Stimulated activated naive CD4-positive, alpha-beta T cell (primary cell): ENCODE measurements at regions not wholly inside any gene's neighbourhood (a gene's known extent, or its start where the extent isn't known, plus 50 kb on each side); places are given as distances from the start of the nearest gene placed in this dataset.

ENCODE experiments used
- DNase-seq, 6 experiments: peaks; one replicate each; lab custom pipeline; 2025; lab: John Stamatoyannopoulos, UW

DNA sequence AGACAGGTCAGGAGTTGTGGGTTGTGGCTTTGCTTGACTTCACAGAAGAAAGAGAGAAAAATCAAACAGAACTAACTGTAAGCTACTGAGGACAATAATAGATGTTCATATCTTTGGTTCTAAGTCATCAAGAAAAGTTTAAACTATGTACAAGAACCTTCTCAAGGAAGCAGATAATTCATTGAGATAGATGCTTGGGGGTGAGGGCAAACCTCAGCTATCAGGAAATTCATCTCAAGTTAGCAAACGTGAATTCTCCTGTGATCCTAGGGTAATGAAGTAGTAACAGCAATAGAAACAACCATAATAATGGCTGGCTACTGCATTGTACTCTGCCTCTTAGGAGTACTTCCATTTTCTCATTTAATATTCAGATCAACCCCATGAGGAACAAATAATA lies 506.2 kb downstream of the PLPP3 start:
- DNase-seq: no peak

DNA sequence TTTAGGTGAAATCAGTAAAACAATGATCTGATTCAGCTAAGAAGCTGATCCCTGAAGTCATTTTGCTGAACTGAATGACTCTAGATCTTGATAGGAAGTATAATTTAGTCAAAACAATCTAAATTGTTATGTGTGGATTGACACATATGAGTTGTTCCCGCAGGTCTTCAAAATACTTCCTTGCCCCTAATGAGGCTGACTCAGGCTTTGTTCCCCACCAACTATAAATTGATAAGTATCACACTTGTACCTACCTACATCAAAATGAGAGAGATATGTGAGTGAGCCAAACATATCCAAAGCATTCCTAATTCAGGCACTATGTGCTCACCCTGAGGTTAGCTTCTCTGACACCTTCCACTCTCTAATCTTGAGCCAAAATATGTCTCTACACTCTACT lies 507.1 kb downstream of the PLPP3 start:
- no peak for DNase-seq

DNA sequence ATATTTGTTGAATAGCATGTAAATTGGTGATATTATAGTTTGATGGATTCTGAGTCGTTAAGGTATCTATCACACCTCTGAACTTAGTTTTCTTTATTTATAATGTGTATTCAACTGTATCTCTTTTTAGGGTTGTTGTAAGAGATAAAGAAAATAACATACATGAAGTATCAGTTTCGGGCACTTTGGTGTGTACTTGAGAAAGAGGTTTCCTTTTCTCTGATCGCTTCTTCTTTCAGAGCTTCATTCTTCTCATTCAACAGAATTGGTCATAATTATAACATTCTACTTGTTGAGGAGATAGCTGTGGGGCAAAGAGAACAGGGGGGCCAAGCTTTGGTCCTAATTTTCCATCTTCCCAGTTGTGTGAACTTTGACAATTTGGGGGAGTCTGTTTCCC lies 508.0 kb downstream of the PLPP3 start:
- no peak for DNase-seq

DNA sequence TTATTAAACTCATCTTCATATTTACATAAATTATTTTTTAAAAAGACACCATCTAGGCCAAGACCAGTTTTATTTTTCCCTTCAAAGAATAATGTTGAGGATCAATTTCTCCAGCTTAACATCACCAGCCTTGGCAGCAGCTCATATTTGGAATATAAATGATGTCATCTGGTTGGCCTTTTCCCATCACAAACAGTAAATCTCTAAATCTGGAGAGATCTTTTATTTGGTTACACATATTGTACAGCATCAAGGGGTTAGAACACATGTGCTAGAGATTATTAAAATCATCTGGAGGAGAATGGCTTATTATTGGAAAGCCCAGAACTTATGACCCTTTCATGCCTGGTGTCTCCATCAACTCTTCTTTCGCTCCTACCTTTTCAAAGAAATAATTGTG lies 508.8 kb downstream of the PLPP3 start:
- no peak for DNase-seq

DNA sequence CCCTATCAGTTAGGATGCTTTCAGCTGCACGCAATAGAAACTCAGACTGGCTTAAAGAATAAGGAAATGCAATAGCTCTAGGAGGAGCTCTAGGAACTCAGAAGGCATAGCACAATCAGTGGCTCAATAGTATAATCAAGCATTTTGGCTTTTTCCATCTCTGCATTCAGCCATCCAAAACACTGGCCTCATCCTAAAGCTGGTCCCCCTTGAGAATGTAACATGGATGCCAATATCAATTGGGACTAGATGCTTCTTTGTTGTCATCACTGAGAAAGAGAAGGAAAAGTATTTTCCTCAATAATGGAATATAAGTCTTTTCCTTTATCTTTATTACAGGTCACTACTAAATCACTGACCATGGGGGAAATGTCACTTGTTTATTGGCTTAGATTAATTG lies 509.5 kb downstream of the PLPP3 start:
- no peak for DNase-seq

DNA sequence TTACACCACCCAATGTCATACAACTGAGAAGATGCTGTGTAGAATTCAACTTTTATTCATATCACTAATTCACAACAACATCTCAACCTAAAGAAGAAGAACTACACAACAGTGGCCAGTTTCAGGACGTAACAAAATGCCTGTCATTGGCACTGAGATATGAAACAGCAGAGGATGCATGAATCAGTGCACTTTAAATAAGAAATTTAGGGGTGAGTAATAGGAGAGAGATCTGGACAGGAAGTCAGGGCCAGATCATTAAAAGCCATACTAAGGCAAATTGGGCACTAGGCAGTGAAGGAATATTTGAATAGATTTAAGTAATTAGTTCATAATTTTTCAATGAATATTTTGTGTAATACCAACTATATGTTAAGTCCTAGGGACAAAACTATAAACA lies 510.5 kb downstream of the PLPP3 start:
- DNase-seq: no peak

DNA sequence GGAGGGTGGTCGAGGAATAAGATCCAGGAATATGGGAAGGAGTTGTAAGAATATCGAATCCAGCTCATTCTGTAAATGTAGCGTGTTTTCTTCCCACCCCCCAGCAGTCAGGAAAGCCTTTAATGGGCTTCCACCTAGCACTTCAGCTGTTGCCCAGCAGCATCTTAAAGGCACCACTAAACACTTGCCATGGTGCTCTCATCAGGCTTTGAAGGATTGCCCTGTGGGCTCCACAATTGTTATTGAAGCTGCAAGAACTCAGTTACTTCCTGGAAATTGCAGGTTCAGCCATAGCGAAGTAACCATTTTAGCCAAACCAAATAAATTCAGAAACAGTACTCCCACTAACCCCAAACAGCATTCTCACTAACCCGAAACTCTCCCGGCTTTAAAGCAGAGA lies 511.2 kb downstream of the PLPP3 start:
- DNase-seq: no peak

DNA sequence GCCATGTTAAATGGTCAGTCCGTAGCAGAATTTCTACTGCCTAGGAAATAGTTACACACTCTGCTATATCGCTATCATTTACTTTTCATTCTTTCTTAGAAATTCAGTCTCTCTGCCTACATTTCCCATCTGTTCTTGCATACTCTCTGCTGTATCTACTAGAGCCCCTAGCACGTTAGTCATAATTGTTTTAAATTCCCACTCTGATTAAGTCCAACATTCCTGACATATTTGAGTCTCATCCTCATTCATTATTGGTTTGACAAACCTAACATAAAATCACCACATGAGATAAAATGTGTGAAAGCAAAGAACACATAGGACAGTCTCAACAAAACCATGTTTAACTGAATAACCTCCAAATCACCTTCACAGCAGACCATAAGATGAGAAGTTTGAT lies 513.6 kb downstream of the PLPP3 start:
- no peak for DNase-seq

DNA sequence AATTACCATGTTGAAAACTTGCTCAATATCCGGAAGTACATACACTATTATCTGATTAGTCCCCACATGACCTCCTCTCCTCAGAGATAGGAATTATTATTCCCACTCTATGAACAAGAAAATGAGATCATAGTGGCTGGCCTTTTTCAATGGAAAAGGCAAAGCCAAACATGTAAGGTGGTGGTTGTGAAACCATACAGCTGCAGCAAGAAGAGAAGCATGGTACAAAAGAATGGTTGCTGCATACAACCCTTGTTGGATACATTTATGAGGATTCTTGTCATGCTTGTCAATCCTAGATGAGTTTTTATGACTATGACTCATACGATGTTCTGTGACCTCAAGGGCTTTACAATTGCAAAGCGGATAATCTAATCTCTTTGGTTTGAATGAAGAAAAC lies 514.7 kb downstream of the PLPP3 start:
- DNase-seq: no peak

DNA sequence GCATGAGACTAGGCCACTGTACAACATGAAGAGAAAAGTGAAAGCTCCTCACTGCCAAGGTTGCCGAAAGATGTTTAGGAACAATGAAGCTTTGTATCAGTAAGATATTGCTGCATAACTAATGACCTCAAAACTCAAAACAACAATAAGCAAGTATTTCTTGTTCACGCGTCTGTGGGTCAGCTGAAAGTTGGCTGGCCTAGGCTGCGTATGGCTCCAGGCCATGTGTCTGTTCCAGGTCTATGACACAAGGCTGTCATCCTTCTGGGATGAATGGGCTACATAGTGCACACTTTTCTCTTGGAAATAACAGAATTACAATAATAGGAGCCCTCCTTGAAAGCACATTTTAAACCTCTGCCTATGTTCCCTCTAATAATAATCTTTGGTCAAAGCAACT lies 515.9 kb downstream of the PLPP3 start:
- no peak for DNase-seq

DNA sequence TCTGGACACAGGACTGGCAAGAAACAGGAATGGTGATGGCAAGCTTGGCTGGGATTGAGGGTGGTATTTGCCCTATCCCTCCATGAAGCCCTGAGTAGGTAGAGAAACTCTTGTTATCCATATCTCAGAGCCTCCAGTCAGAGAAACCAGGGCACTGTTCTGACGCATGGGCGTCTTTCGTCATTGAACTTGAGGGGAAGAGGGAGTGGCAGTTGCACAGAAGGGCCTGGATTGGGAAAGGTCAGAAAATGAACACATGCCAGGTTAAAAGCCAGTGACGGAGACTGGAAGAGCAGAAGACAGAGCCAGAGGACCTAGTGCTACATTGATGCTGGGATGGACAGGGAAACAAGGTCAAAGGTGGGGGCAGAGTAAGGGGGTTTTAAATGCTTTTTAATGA lies 516.7 kb downstream of the PLPP3 start:
- DNase-seq: no peak

DNA sequence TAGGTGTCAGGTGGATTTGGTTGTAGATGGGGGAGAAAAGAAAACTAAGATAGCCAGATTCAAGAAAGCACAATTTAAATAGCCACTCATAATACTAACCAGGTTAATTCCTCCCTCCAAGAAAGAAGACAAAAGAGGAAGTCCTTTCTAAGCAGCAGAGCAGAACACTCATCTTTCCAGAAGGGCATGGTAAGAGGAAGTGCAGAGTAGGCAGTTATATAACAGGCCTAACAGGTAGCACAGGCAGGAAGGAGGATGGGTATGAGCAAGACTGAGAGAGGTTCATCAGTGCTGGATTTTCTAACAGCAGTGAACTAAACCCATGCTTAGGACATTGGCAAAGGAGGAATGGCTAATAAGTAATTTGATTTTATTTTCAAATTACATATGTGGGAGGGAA lies 517.5 kb downstream of the PLPP3 start:
- DNase-seq: no peak

DNA sequence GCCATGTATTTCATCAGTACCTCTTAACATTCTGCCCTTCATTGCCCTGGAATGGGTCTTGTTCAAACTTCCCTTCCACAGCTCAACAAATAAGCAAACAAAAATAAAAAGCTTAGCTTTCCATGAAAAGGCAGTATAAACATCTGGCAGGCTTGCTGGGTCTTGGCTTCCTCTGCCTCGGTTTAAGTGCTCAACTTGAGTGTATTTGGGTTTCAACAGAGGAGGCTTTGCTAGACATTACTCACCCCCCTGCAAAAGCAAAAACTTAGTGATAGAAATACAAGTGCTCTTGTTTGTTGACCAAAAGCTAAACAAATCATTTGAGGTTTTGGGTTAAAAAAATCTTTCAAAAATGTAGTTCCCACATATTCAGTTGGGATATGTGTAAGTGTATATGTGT lies 518.5 kb downstream of the PLPP3 start:
- no peak for DNase-seq

DNA sequence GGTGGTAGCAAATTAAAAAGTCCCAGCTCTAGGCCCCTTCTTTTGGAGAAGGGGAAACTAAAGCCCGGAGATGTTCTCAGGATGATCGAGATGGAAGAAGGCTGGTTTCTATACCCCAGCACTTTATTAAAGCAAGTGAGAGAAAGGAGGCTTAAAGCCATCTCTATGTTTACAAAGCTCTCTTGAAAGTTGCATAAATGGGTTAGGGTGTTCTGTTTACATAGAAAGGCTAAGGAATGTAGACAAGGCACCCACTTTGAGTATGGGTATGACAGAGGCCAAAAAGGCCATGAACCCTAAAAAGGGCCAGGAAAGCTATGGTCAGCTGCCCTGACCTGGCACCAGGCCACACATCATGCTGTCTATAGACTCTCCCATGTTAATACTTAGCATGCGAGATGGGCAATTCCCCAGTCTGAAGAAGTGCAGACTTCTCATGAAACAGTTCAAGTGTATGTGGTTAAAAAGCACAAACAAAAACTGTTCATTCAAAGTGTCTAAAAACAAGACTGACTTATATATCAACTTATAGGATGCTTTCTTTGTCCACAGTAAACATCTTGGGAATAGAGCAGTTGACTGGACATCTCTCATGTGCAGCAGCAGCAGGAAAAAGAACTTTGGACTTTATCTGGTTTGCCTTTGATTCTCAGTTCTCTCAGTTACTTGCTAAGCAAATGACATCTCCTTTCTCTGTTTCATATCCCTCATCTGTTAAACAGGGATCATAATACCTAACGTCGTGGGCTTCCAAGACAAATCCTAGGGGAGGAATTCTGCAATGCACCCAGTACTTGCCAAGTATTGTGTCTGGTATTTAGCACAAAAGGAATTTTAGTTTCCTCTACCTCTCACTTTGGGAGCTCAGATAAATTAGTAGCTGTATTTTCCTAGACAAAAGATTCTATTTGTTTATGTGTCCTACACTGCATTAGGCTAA lies 521.6 kb downstream of the PLPP3 start:
- no peak for DNase-seq

DNA sequence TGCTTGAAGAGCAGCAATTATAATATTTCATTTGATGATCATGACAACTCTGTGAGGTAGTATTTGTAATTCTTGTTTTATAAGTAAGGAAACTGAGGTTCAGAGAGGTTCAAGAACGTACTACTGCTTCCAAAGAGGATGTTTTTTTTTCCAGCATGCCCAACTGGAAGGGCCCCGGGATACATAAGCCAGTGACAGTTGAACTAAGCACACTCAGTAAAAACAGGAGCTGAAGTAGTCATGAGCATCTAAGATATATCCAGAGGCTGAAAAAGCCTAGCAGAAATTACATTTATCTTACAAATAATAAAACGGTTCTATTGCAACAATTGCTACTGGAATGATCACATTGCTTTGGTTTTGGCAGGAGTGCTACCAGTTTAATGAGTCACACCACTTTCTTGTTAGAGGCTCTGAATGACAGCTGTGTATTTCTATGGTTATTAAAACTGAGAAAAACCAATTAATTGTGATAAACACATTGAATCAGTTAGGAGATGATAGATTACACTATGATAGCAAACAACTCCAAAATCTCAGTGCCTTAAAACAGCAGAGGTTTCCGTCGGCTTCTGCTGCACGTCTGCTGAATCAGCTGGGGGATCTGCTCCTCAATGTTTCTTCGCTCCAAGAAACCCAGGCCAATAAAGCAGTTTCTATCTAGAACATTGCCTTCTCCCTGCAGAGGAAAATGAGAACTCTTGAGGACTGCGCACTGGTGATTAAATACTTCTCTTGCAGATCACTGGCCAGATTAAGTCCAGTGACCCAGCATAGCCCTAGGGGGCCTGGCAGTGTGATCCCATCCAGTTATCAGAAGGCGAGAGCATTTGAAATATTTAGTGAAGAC lies 522.7 kb downstream of the PLPP3 start:
- DNase-seq: no peak

DNA sequence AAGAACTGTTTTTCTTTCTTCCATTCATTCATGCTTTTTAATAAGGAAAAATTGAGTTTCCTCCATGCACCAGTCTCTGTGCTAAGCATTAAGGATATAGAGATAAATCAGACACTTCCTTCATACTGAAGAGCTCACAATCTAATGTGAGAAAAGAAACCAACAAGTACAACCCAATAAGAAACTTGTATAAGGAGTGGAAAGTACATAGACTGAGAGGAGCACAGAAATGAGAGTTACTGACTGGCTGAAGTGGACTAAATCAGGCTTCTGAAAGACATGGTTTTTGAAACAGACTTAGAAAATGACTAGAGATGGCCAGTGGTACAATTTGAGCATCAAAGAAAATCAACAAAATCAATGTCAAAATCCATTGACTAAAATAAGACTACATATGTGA lies 524.4 kb downstream of the PLPP3 start:
- no peak for DNase-seq

DNA sequence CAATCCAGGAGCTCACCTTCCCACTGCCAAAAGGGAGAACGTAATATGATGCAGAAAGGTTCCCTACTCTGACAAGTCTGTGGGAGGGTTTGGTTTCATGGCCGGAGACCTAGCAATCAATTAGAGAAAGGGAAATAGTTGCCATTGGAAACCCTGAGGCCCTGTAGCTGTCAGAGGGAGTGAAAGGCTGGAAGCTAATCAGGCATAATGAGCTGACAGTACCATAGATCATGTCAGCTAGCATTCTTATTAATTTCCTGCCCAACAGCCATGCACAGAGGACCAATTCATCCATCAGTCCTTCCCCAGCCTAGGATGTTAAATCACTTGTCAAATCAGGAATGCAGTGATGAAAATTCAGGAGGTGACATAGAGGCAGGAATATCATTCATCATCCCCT lies 527.3 kb downstream of the PLPP3 start:
- no peak for DNase-seq

DNA sequence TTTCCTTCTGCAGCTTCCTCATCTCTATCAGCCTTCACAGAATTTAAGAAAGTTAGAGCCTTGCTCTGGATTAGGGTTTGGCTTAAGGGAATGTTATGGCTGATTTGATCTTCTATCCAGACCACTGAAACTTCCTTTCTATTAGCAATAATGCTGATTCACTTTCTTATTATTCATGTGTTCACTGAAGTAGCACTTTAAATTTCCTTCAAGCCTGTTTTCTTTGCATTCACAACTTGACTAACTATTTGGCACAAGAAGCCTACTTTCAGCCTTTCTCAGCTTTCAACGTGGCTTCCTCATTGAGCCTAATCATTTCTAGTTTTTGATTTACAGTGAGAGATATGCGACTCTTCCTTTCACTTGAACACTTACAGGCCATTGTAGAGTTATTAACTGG lies 528.5 kb downstream of the PLPP3 start:
- no peak for DNase-seq

DNA sequence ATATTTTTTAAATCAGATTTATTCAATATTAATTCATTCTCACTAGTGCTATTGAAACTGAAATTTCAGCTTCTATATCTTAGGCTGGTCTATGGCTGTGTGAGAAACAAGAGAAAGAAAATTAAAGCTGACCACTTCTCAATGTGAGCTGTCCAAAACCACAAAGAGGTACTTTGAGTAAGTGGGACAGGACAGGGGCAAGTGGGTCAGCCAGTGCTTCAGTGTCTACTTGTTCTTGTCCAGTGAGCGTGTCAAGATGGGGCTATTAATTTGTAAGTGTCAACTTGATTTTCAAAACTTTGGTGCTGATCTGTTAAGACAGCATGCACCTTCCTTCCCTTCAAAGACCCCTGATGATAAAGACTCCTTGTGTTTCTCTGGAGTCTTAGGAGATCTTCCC lies 533.9 kb downstream of the PLPP3 start:
- DNase-seq: no peak

DNA sequence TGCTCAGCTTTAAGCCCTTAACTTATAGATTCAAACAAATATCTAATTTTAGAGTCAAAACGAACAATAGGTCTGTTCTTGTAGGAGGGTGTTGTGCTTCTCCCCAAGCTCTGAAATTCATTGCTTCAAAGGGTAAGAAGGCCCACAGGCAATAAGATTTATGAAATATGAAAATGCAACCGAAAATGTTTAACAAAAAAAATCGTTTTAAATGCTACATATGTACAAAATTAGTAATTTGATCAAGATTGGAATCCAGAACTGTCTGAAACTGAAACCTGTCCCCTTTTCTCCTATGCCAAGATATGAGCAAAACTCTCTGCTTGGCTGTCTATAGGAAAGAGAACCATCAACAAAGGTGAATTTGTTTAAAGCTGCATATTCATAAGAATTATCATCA lies 534.3 kb downstream of the PLPP3 start:
- no peak for DNase-seq

DNA sequence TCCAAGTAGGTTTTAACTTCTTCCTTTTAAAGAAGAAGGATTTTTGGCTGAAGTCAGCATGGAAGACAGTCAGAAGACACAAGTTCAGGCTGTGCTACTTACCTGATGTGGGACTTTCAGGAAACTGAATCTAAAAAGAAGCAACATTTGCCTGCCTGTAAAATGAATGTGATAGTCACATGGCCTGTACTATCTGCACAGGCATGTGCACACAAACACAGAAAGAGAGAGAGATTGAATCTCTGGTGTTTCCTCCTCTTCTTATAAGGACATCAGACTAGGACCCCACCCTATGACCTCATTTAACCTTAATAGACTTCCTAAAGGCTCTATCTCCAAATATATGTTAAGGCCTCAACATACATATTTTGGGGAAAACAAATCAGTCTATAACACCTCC lies 542.9 kb downstream of the PLPP3 start:
- no peak for DNase-seq

DNA sequence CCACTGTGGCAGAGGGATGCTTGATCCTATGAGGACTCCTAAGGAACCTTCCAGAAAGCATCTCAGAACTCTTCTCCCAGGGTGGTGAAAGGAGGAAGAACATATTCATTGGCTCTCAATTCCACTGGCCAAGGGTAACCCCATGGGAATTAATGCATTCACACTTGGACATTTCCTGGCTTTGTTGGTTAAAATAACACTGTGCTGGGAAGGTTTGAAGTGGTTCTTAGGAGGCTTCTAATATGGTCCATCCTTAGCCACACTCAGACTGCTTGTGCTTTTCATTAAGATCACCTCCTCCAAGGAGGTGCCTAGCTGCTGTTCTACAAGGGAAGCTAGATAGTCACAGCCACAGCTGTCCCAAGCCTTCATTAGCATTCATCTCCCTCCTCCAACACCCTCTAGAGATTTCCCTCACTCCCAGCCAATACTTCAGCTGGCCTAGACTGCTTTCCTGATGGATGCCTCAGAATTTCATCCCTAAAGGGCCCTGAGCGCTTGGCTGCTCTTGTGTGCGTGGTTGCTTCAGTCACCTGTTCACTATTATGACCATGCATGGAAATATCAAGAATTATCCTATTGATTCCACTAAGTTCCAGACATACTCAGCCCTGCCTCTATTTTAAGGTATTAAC lies 544.4 kb downstream of the PLPP3 start:
- DNase-seq: no peak

DNA sequence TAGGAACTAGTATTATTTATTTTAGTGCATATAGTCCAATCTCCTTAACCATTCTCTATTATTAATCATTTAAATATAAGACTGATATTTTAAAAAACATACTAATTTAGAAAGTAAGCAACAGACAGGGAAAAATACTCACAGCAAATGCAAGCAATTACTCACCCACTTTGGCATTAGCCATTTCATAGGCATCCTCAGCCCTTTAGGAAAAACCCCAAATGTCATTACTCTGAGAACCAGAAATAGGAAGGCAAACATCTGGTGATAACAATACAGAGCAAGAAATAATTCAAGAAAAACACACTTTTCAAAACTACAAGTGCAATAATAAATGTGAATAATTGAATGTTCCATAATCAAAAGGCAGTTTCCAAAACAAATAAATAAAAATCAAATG lies 545.1 kb downstream of the PLPP3 start:
- DNase-seq: no peak
